ENCODE measurements at regions not wholly inside any gene's neighbourhood (a gene's known extent, or its start where the extent isn't known, plus 50 kb on each side); places are given as distances from the start of the nearest gene placed in this dataset.

GRCh38 chr4:123209436-123209835 is 187.2 kb upstream of the SPRY1 start:
- Mint-ChIP-seq H3K9me3 (no peaks in the 10 kb centered on the region), H3K4me1 (ENCODE audit: low read depth) (no peaks in the 10 kb centered on the region), H3K36me3 (ENCODE audit: low read depth) (peaks cover 3% of the 10 kb centered on the region), H3K4me3 (no peak overlapping the region), H3K27ac (no peak overlapping the region), H3K27me3 (no peaks in the 10 kb centered on the region)
- no peak for DNase-seq
- TF ChIP-seq, protein P1, sequence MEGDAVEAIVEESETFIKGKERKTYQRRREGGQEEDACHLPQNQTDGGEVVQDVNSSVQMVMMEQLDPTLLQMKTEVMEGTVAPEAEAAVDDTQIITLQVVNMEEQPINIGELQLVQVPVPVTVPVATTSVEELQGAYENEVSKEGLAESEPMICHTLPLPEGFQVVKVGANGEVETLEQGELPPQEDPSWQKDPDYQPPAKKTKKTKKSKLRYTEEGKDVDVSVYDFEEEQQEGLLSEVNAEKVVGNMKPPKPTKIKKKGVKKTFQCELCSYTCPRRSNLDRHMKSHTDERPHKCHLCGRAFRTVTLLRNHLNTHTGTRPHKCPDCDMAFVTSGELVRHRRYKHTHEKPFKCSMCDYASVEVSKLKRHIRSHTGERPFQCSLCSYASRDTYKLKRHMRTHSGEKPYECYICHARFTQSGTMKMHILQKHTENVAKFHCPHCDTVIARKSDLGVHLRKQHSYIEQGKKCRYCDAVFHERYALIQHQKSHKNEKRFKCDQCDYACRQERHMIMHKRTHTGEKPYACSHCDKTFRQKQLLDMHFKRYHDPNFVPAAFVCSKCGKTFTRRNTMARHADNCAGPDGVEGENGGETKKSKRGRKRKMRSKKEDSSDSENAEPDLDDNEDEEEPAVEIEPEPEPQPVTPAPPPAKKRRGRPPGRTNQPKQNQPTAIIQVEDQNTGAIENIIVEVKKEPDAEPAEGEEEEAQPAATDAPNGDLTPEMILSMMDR (IDR thresholded peaks at IDR 0.05): no peak
- intact Hi-C loops (cut with micrococcal nuclease): no loop called here
- ATAC-seq: no peak
- POLR2A ChIA-PET: no interaction called here
- CTCF ChIA-PET: interaction anchor here (0.8 kb wide), 1 partner anchor 9 kb away, joined by 3 read pairs; no protein-coding TSS in a partner anchor

DNA sequence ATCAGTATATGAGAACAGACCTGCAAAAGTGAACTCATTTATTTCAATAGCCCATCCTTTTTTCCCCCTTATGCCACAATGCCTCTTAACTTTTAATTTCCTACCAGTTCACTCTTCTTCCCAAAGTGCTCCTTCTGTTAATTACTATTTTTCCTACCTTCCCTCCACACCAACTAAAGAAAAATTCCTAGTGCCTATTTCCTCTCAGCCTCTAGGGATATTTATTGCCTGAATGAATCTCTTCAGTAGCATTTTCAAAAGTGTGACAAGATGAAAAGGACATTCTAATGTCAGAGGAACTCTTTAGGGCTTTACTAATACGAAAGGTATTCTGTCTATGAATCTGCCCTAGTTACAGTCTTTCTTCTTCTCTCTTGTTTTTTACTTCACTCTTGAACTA is 181.1 kb upstream of the SPRY1 start:
- TF ChIP-seq, protein P1 (IDR thresholded peaks at IDR 0.05): no peak
- Mint-ChIP-seq H3K9me3 (no peaks in the 10 kb centered on the region), H3K27ac (no peak overlapping the region), H3K4me3 (no peak overlapping the region), H3K4me1 (ENCODE audit: low read depth) (no peaks in the 10 kb centered on the region), H3K36me3 (ENCODE audit: low read depth) (peaks cover 4% of the 10 kb centered on the region), H3K27me3 (no peaks in the 10 kb centered on the region)
- ChIA-PET CTCF (no interaction called here), POLR2A (no interaction called here)
- intact Hi-C loops (cut with micrococcal nuclease): no loop called here
- DNase-seq (no peak), ATAC-seq (no peak)

GRCh38 chr4:123216543-123216942 is 180.1 kb upstream of the SPRY1 start:
- Mint-ChIP-seq H3K9me3 (no peaks in the 10 kb centered on the region), H3K27me3 (no peaks in the 10 kb centered on the region), H3K36me3 (ENCODE audit: low read depth) (peaks cover 3% of the 10 kb centered on the region), H3K4me3 (no peak overlapping the region), H3K27ac (no peak overlapping the region), H3K4me1 (ENCODE audit: low read depth) (no peaks in the 10 kb centered on the region)
- POLR2A ChIA-PET: no interaction called here
- intact Hi-C loops (cut with micrococcal nuclease): no loop called here
- CTCF ChIA-PET: no interaction called here
- no peak for ATAC-seq
- no peak for DNase-seq
- TF ChIP-seq, protein P1 (IDR thresholded peaks at IDR 0.05): no peak

DNA sequence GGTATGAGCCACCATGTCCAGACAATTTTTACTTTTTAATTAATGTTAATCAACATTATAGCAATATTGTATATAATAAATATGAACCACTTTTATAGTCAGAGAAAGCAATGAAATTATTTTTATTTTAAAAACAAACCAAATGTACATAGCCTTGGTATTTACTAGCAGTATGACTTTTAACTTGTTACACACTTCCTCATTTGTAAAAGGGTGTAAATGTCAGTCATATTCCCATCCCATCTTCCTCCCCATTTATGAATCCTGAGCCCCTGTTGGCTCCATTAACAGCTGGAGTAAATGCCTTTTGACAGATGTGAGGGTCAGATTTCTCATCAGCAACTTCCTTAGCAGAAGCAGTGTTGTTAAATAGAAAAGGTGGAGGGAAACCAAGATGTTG is 179.6 kb upstream of the SPRY1 start:
- no peak for ATAC-seq
- intact Hi-C loops (cut with micrococcal nuclease): no loop called here
- POLR2A ChIA-PET: no interaction called here

GRCh38 chr4:123217664-123218063 is 178.9 kb upstream of the SPRY1 start:
- Mint-ChIP-seq H3K27ac (no peak overlapping the region), H3K4me1 (ENCODE audit: low read depth) (no peaks in the 10 kb centered on the region), H3K4me3 (no peak overlapping the region), H3K27me3 (no peaks in the 10 kb centered on the region), H3K9me3 (peaks cover 1% of the 10 kb centered on the region), H3K36me3 (ENCODE audit: low read depth) (peaks cover 3% of the 10 kb centered on the region)
- ATAC-seq (no peak), DNase-seq (no peak)
- ChIA-PET POLR2A (no interaction called here), CTCF (no interaction called here)
- TF ChIP-seq, protein P1 (IDR thresholded peaks at IDR 0.05): no peak
- intact Hi-C loops (cut with micrococcal nuclease): no loop called here

More for the DNA sequence above, 179.6 kb upstream of the SPRY1 start:
- no peaks in the 10 kb centered on the region for H3K4me1 Mint-ChIP-seq (ENCODE audit: low read depth)
- TF ChIP-seq, protein P1 (IDR thresholded peaks at IDR 0.05): no peak
- CTCF ChIA-PET: no interaction called here
- no peaks in the 10 kb centered on the region for H3K27me3 Mint-ChIP-seq
- H3K36me3 Mint-ChIP-seq (ENCODE audit: low read depth): peaks cover 3% of the 10 kb centered on the region
- no peak for DNase-seq
- H3K9me3 Mint-ChIP-seq: peaks cover under 1% of the 10 kb centered on the region
- no peak overlapping the region for H3K27ac Mint-ChIP-seq
- H3K4me3 Mint-ChIP-seq: no peak overlapping the region

All from activated CD8-positive, alpha-beta T cell treated with anti-CD3 and anti-CD28 coated beads for 36 hours (primary cell).